Stimulated activated CD8-positive, alpha-beta memory T cell treated with anti-CD3 and anti-CD28 coated beads, Interleukin-2, amount 100 ng/mL, for 48 hours (primary cell): ENCODE measurements at regions not wholly inside any gene's neighbourhood (a gene's known extent, or its start where the extent isn't known, plus 50 kb on each side); places are given as distances from the start of the nearest gene placed in this dataset.

Source experiments
- DNase-seq, 2 donors: peaks; one replicate each; pipeline ENCODE4 v3.0.0-alpha.2; 2020; ENCODE audit warnings: low read depth in 2 of 2

- no peak for DNase-seq
These were observed 211.3 kb upstream of the KLF4 start for GRCh38 chr9:107700847-107701246.

- DNase-seq: no peak
These were observed 209.7 kb upstream of the KLF4 start for GRCh38 chr9:107699231-107699630.

- no peak for DNase-seq
These were observed 209.2 kb upstream of the KLF4 start for GRCh38 chr9:107698779-107699178.

DNA sequence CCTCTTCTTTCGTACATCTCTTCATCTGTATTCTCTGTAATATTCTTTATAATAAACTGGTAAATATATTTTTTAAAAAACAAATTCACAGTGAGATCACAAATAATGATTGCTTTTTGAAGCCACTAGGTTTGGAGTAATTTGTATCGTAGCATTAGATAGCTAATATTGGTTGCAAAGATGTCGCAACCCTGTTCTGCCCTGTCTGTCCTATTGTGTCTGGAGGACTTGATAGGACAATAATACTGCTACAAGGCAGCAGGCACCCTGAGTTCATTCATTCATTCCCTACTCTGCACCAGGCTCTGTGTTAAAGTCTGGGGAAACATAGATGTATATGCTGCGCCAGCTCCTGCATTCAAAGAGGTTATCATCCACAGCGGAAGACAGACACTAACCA is 206.7 kb upstream of the KLF4 start:
- no peak for DNase-seq

DNA sequence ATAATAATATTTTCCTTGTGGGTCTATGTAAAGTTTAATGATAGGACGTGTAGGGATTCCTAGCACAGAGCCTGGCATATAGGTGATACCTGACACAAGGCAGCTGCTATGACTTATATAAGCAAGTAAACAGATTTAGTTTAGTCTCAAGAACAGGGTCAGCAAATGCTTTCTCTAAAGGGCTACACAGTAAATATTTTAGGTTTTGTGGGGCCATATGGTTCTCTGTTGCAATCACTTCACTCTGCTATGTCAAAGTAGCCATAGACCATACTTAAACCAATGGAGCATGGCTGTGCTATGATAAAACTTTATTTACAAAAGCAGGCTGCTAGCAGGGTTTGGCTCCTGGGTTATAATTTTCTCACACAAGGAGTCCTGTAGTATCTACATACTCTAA is 204.8 kb upstream of the KLF4 start:
- DNase-seq: no peak

DNA sequence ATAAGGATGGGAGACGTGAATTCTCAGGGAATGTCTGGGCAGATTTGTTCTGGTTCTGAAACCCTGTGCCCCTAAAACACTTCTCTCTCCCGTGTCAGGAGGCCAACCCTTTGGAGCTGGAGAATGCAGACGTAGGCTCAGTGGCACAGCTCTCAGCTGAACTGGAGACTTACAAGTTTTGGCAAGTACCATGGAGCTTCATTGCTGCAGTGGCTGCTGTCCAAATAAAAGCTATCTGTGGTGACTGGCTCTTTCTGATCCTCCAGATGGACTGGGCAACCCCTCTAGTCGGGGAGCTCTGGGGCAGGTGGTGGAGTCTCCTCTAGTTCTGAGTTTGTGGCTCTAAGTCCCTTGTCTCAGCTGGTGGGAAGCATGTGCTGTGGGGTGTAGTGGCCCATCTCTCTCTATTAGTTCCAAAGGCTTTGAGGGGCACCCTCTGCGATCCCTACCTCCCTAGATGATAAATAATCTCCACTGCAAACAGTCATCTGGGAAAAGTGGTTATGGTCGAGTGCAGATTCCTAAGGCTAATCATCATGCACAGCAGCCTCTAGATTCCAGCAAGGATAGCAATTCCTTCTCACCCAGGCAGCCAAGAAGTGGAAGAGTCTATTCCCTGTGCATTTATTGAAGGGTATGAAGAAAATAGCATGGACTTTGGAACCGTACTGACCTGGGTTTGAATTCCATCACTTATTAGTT is 204.2 kb upstream of the KLF4 start:
- DNase-seq: no peak

- DNase-seq: no peak
These were observed 202.1 kb upstream of the KLF4 start for GRCh38 chr9:107691664-107692063.

GRCh38 chr9:107690021-107690420 is 200.5 kb upstream of the KLF4 start:
- no peak for DNase-seq

DNA sequence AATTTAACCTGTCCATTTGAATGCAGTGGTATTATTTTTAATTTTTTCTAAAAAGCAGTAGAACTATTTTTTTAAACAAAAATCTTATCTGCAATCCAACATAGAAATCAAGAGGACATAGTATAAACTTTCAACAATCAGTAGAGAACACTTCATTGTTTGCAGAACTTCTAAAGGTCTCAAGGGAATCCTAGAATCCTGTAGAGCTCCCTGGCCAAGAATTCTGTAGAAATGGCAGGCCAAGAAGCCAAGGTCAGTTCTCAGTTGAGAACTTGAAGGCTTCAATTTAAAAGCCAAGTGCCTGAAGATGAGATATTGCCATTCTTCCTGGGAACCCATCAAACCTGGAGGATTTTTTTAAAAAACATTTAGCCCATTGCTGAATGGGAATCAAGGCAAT is 199.2 kb upstream of the KLF4 start:
- no peak for DNase-seq

DNA sequence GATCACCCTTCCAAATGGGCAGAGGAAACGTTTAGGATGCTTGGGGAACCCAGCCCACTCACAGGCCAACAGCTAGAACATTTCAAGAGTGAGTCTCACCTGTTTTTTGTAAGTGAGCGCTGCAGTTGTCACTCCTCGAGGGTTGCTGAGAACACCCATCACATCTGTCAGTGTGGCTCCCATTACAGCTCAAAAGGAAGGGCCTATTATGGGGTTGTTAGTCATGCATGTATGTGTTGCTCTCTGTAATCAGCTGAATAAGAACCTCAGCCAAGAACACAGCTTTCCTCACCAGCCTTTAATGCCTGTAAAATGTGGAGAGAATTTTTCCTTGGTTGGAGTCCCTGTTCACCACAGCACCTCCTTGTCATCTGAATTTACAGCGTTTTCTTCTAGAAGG is 196.3 kb upstream of the KLF4 start:
- no peak for DNase-seq

DNA sequence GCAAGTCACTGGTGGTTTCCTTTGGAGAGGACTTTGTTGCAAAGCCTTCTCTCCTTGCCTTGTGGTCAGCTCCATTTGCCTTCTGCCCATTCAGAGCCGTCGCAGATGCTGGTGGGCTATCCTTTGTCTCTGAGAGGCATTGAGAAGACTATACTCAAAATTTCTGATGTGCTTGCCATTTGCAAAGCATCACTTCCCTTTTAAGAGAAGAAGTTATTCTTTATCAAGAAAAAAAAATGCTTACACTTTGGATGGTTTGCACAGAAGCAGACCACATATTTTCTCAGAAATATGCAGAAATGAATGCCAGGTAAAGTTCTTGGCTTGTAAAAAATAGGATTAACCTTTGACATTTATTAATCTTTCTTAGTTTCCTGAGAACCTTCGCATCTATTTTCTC is 195.8 kb upstream of the KLF4 start:
- no peak for DNase-seq

GRCh38 chr9:107684224-107684623 is 194.7 kb upstream of the KLF4 start:
- DNase-seq: no peak

- no peak for DNase-seq
These were observed 194.0 kb upstream of the KLF4 start for GRCh38 chr9:107683566-107683965.

GRCh38 chr9:107681988-107682387 is 192.4 kb upstream of the KLF4 start:
- no peak for DNase-seq

DNA sequence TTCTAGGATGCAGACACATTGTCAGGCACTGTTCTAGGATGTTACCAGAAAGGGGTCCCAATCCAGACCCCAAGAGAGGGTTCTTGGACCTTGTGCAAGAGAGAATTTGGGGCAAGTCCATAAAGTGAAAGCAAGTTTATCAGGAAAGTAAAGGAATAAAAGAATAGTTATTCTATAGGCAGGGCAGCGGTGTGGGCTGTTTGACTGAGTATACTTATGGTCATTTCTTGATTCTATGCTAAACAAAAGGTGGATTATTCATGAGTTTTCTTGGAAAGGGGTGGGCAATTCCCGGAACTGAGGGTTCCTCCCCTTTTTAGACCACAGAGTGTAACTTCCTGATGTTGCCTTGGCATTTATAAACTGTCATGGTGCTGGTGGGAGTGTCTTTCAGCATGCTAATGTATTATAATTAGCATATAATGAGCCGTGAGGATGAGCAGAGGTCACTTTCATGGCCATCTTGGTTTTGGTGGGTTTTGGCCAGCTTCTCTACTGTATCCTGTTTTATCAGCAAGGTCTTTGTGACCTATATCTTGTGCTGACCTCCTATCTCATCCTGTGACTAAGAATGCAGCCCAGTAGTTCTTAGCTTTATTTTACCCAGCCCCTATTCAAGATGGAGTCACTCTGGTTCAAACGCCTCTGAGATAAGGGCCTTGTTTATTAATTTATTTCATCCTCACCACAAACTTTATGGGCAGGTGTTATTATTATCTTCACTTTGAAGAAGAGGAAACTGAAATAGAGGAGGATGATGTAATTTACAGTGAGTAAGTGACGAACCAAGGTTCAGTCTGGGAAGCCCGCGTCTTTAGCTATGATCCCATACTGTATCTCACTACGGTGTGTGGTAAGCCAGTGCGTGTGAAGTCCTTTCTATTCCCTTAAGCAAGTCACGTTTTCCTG is 186.0 kb upstream of the KLF4 start:
- no peak for DNase-seq

GRCh38 chr9:107674721-107675277 is 185.2 kb upstream of the KLF4 start:
- no peak for DNase-seq

- DNase-seq: no peak
These were observed 184.5 kb upstream of the KLF4 start for GRCh38 chr9:107673861-107674720.

- DNase-seq: no peak
These were observed 182.0 kb upstream of the KLF4 start for GRCh38 chr9:107671588-107671987.

DNA sequence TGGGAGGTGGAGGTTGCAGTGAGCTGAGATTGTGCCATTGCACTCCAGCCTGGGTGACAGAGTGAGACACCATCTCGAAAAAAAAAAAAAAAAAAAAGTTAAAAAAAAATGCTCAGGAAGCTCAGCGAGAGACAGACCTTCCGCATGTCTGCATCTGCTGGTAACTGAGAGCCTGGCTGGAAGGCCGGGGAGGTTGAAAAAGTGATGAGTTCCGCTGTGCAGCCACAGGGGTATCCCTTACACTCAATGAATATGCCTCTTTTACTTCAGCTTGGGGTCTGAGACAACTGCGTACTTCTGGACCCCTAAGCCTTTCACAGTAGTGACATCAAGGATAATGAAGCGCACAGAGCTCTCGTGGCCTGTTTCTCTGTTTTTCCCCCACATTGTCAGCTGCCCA is 179.9 kb upstream of the KLF4 start:
- DNase-seq: no peak

- no peak for DNase-seq
These were observed 177.9 kb upstream of the KLF4 start for GRCh38 chr9:107667231-107668070.

GRCh38 chr9:107665057-107665456 is 175.5 kb upstream of the KLF4 start:
- DNase-seq: no peak
